GM21367 (cell line): ENCODE measurements at regions not wholly inside any gene's neighbourhood (a gene's known extent, or its start where the extent isn't known, plus 50 kb on each side); places are given as distances from the start of the nearest gene placed in this dataset.

Source experiments
- ATAC-seq: cut with Tn5 transposase; IDR thresholded peaks from one replicate; pipeline ENCODE4 v1.9.1; 2021; ENCODE audit not compliant: unreplicated experiment

DNA sequence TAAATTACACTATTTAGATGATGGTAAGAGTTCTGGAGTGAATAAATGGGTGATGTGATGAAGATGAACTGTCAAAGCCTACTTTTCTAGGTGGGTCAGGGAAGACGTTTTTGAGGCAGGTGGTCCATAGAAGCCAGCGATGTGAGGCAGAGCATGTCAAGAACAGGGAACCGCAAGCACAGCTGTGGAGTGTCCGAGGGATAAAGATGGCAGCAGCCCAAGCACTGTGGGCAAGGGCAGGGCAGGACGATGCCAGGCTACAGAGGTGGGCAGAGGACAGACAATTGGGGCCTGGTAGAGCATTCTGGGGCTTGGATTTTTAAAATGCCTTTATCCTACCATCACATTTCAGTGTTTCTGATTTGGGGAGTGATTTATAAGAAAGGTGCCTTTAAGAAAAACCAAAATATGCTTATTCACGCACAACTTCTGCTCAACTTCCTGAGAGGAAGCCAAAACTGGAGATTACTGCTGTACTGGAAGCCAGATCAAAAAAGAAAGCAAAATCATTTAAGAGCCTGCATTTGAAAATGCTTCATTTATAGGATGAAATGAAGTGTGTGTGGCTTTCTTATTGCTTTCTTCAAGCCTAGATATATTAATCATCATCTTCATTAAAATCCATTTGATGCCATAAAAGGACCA is 119.0 kb upstream of the WDR17 start:
- no peak for ATAC-seq

DNA sequence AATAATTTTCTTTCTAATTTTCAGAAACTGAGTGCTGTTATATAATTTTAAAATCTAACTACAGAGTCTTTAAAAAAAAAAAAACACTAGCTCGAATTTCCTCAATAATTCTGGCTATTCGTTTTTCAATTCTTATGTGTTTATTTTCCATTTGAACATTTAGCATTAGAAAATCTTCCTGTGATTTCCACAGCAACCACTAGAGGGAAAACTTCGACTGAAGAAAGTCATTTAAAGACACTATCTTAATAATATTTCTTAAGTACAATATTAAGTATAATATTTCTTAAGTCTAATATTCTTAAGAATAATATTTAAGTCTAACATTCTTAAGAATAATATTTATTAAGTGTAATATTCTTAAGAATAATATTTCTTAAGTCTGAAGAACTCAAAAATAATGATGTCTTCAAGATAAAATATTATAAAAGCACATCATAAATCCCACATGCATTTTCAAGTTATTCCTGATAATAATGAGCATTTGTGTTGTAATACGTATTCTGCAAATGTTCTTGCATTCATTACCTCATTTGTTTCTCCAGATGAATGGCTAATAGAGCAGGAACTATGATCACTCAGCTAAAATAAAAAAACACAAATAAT is 118.4 kb upstream of the WDR17 start:
- ATAC-seq = peak; percentile 55

DNA sequence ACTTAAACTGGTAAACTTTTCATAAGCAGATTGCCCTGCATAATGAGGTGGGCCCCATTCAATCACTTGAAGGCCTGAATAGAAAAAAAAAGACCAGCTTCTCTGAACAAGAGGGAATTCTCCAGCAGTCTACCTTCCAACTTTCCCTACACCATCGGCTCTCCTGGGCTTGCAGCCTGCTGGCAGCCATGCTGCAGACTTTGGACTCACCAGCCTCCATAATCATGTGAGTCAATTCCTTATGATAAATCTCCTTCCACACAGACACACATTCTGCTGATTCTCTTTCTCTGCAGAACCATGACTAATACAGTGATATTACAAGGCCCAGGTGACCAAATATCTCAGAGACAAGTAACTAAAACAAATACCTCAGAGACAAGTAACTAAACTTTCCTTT is 113.8 kb upstream of the WDR17 start:
- no peak for ATAC-seq

DNA sequence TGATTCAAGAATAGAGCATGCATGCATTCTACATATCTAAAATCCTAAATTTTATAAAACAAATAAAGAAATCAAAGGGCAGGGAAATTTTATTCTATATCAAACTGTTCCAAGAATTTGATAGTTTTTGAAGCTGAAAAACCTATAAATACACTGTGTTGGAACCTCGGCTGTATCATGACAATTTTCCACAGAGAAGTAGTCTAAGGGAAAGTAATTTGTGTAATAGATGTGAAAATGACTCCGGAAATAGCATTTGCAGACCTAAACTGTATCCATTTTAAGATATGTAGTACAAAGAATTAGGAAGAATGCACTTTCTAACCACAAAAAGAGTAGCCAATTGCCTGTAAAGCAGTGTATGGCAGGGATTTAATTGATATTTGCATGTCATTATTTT is 112.5 kb upstream of the WDR17 start:
- ATAC-seq = no peak

DNA sequence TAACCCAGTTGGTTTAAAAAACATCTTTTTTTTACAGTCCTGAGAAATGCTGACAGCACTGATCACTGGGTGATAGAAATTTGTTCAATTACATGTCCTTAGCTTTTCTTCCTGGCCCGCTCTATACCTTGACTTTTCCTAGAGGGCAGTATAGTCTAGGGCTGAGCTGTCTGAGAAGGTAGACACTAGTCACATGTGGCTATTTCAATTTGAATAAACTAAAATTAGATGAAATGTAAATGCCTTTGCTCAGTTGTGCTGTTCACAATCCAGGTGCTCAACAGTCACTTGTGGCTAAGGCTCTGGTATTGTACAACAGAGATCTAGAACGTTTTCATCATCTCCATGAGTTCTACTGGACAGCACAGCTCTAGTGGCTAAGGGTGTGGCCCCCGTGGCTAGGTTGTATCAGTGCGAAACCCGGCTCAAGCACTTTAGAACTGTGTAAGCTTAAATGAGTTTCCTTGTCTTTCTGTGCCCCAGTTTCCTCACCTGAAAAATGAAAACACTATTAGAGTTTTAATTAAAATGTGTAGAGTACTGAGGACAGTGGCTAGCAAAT is 111.6 kb upstream of the WDR17 start:
- ATAC-seq = peak; percentile 95

DNA sequence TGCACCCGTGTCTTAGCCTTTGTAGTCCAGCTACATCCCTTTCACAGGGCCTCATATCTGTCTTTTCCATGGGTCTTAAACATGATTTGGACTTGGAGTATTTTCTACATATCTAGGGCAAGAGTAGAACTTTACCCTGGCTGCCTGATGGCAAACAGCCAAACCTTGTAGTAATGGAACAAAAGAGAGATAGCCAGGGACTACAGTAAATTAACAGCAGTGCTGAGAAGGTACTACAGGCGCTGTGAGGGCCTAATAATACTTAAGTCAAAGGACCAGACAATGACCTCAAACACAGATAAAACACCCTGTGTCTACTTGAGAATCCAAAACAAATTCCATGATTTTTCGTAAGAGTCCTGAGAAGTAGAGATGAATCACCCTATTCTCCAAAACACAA is 111.0 kb upstream of the WDR17 start:
- ATAC-seq = no peak

DNA sequence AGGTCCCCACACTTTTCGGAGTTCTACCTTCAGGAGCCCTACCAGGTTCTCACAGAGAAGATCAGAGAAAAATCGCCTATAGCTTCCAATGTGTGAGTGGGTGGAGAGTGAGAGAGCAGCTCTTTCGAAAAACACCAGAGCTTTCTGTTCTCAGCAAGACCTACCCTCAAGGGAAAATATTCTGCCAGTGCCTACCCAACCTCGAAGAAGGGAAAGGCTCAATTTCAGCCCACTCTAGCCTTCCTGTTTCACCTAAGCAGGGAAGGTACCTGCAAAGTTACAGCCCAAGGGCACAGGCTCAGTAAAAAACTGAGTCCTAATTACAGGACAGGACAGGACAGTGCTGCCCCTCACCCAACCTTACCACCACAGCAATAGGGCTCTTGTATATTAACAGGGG is 104.0 kb upstream of the WDR17 start:
- peak; percentile 95 for ATAC-seq

DNA sequence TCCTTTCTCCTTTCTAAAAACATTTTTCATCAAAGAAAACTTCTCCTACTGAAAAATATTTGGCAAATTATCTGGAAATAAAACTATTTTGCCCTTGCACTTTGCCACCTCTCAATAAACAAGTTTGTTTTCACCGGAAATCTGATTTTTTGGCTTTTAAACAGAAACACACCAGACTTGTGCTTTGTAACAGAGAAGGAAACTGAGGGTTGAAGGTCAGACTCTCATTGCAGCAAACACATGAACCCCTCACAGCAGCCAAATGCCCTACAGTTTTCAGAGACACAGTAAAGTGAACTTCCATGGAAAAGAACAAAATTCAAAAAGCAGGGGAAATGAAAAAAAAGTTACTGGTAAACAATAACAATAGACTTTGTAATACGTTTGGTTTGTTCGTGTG is 95.6 kb upstream of the WDR17 start:
- no peak for ATAC-seq

DNA sequence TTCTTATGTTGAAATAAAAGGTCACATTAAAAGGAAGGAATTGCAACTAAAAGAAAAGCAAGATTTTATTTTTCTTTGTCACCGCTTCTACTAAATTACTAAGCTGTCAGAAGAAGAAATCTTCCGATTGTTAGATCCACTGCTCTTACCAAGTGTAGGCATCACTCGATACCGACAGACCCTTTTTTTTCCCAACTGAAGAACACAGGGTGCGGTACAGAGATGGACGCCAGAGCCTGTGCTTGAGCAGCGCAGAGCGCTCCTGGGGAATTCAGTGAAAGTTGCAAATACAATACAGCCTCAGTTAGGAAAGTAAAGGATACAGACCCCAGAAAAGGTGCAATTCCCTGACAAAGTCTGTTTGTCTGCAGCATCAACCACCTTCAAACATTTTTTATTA is 94.9 kb upstream of the WDR17 start:
- no peak for ATAC-seq

DNA sequence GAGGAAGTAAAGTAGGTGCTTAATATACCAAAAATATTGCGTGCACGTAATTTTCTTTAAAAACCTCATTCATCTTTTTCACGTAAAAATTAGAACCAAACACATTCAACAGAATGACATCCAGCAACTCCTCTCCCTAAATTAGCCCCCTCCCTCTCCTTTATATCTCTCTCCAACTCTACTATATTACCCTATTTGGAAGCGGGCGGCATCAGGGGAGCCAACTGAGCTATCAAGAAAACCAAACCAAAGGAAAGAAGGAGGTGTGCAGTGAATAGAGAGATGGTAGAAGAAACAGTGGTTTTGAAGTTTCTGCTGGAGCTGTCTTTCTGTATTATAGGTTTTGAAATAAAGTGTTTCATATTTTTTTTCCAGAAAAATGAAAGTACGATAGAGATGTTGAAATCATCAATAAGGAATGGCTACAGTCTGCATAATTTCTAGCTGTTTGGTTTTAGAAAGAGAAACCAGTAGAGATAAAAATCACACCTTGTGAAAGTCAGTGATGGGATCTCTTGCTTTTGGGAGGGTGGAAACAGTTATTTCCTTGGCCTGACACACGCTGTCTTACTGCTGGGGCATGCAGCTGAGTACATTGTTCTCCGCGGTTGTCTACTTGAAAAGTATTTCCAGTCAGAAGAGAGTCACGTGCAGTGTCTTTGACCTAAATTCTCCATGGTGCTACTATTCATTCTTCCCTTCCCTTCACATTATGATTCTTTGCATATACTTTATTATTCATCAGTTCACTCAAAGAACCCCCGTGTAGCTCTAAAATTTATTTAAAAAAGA is 94.1 kb upstream of the WDR17 start:
- no peak for ATAC-seq

DNA sequence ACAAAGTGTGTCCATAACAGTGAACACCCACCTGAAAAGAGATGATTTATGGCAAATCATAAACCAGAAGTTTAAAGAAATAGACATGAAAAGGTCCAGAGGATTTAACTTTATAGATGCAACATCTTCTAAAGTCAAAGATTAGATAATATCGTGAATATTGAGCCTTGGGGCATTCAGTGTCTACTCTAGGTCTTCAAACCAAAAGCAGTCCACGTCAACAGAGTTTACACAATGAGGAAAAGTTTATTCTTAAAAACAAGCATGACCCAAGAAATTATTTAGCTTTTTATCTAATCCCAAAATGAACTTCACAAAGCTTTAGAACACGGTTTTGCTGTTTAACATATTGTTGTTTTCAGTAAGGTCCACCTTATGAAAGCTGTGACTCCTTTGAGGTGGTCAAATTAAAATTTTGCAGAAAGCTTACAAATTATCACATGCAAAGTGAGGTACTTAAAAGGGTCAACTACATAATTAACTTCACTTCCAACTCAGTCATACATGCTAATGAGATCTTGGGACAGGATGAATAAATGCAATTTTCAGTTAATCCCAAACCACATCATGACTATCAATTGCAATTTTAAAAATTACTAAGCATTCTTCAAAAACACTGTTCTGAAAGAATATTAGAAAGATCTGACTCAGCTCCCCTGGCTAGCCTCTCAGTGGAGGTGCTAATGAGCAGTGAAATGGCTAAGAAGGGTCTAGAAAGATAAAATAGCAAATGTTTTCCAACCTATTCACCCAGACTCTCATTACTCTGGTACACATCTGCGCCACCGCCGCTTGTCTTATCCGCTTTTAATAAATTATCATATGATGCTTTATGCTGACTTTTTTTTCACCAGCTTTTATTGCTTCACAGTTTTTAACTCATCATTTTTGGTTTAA is 92.4 kb upstream of the WDR17 start:
- ATAC-seq = no peak

DNA sequence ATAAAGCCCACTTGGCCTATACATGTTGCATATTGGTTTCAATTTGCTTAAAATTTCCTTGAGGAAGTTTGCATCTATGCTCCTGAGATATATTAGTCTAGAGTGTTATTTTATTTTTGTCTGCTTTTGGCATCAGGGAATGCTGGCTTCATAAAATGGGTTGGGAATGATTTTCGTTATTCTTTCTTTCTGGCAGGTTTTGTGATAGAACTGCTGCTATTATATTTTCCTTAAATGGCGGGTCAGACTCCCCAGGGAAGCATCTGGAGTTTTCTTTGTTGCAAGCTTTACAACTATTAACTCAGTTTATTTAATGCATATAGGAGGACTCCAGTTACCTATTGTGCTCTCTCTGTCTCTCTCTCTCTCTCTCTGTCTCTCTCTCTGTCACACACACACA is 82.0 kb upstream of the WDR17 start:
- no peak for ATAC-seq

DNA sequence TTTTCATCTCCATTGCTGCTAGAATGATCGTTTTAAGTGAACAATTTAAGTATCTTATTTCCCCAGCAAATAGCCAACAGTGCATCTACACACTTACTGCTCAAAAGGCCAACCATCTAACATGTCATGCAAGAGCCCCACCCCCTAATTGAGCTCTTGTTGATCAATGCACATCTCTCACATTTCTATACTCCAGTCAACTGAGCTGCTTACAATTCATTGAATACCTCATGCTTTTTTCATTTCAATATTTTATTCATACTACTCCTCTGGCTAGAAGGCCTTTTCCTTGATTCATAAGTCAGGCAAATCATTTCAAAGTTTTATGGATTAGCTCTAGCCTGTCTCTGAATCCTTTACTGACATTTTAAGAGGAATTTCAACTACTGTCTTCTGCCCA is 79.0 kb upstream of the WDR17 start:
- ATAC-seq = no peak

DNA sequence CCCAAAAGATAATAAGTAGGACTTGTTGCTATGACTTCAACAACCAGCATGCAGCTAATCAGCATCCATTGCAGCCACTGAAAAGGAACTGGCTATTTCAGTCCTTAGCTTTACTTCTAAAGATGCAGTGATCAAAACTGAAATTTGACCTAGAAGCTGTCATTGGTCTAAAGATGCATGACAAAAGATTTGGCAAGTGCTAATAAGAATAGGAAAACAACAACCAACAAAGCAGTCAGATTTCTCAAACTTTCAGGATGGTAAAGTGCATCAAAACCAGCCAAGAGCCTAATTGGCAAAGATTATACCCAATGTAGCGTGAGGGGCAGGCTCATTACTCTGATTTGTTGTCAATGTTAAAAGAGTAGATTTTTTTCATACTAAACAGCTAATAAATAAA is 77.1 kb upstream of the WDR17 start:
- ATAC-seq = no peak

DNA sequence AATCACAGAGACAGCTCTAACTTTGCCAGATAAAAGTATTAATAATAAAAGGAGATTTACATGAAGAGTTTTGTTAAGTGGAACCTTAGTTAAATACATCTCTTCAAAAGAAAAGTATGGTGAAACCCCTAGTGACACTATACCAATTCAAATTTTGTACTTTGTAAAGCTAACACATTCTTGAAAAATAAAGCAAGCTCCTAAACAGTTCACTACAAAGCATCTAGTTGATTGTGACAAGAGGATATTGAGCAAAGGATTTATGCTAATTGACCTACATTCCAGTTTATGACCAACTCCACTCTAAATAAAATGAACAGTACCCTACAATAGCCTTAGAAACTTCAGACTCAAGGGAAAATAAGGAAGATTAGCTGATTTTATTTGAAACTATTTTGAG is 69.4 kb upstream of the WDR17 start:
- ATAC-seq = no peak

DNA sequence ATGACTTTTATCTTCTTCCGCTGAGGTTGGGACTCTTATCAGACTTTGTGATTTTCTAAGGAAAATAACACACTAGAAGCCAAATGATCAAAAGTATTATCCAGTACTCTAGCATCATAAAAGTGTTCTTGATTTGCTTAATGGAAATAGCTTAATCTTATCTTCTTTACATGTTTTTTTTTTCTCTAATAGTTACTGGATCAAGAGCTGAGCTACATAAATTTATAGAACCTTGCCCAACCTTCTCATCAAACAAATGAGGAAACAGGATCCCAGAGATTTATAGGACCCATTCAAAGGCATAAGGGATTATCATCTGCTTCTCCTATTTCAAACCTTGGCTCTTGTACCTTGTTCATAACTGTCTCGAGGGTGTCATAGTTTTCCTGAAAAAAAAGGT is 68.3 kb upstream of the WDR17 start:
- no peak for ATAC-seq

DNA sequence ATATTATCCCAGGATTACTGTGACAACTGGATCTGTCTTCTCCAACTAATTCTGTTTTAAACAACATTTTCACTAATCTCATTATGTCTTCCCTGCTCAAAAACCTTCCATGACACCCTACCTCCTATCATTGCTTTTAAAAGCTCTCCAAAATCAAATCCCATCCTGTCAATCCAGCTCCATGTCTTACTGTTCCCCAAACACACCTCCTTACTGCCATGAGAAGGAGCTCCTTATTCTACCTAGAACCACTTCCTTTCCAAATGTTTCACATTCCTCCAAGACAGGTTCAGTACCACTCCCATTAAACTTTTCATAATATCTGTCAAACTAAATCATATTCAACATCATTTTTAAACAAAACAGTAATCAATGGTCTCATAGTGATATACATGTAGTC is 66.9 kb upstream of the WDR17 start:
- no peak for ATAC-seq

DNA sequence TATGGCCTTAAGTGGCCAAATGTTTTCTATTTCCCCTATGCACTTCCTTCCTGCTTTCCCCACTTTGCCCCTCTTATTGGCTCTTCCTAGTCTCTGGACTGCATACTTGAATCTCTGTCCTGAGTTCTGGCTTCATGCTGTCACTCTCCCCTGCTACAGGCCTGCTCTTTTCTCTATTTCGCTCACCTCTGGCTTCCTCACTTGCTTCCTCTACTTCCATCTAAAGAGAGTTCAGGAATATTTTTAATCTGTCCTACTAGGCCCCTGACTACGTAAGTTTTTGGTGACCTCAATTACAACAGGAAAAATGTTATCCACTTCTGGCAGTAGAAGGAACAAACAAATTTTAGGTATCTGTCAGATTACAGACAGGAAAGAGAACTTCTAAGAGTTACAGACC is 65.7 kb upstream of the WDR17 start:
- no peak for ATAC-seq

DNA sequence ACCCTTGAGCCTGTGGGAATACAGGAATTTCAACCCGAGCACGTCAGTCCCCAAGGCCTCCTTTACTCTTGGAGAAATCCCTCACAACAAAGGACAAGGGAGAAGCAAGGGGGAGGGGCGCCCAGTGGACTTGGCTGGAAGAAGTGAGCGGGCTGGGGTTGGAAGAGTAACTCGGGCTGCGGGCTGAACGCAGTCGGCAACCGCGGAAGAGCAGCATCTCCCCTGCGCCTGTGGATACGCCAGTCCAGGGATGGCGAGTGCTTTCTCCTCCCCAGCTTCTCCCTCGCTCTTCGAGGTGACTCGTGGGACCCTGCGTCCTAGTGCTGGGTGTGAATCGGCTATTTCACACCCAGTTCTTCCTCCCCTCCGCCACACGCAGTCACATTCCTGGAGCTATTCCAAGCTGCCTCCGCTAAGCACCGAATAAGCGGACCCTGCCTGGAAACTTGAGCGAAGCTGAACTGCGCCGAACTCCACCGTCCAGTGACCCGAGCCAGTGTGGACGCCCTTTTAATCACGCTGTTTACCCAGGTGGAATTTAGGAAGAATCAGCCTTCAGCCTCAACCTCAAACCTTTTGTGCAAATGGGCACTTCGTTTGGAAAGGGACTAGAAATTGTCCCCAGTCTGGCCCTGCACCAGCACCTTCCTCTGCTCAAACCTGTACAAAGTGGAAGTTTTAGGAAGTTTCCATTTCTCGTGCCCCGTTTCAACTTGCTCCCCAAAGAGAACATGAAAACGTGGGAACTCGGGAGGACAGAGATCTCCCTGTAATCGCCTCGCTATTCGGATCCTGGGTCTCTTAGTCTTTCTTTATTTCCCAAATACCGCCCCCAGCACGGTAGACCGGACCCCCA is 64.3 kb upstream of the WDR17 start:
- no peak for ATAC-seq

DNA sequence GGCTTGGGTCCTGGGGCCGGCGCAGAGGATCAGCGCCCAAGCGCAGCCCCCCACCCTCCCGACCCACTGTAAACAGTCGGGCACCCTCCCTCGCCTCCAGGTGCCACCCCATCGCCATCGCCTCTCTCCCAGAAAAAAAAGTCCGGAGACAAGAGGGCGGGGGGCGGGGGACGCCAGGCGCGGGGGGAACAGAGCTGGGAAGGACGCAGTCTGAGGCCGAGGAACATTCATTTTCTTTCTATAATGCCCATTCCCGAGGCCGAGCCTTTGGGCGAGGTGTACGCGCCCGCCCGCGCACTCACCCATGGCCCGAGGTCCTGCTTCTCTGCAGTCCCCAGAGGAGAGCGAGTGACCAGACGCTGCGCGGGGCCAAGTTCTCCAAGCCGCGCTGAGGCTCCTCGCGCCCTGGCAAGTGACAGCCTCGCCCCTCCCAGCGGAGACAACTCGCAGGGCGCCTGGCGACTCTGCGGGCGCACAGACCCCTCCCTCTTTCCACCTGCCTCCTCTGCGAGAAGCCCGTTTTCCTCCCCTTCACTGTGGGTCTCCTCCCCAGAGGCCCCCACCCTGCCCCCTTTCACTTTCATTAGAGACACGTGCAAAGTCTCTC is 63.5 kb upstream of the WDR17 start:
- ATAC-seq = peak; percentile 61
